Daoy (cell line): ENCODE measurements at regions not wholly inside any gene's neighbourhood (a gene's known extent, or its start where the extent isn't known, plus 50 kb on each side); places are given as distances from the start of the nearest gene placed in this dataset.

Experiments
- DNase-seq: peaks from one replicate; pipeline ENCODE4 v3.0.0-alpha.2; 2015; ENCODE audit warnings: low read depth

- no peak for DNase-seq
These were observed 168.7 kb downstream of the UBE2E3 start for GRCh38 chr2:181149056-181149455.

GRCh38 chr2:181152226-181152625 lies 171.8 kb downstream of the UBE2E3 start:
- DNase-seq, result no peak

GRCh38 chr2:181152701-181153100 lies 172.3 kb downstream of the UBE2E3 start:
- no peak for DNase-seq

GRCh38 chr2:181153886-181154285 lies 173.5 kb downstream of the UBE2E3 start:
- DNase-seq, result no peak

GRCh38 chr2:181157326-181157725 lies 176.9 kb downstream of the UBE2E3 start:
- no peak for DNase-seq

GRCh38 chr2:181158427-181158826 lies 178.0 kb downstream of the UBE2E3 start:
- no peak for DNase-seq

GRCh38 chr2:181161615-181162014 lies 181.2 kb downstream of the UBE2E3 start:
- no peak for DNase-seq

- DNase-seq, result no peak
These were observed 182.7 kb downstream of the UBE2E3 start for GRCh38 chr2:181163139-181163538.

GRCh38 chr2:181163691-181164090 lies 183.3 kb downstream of the UBE2E3 start:
- DNase-seq, result no peak

GRCh38 chr2:181164699-181165098 lies 184.3 kb downstream of the UBE2E3 start:
- no peak for DNase-seq

GRCh38 chr2:181165199-181165868 lies 184.9 kb downstream of the UBE2E3 start:
- DNase-seq, result no peak

- DNase-seq, result no peak
These were observed 189.1 kb downstream of the UBE2E3 start for GRCh38 chr2:181169503-181169902.

- DNase-seq, result no peak
These were observed 189.9 kb downstream of the UBE2E3 start for GRCh38 chr2:181170256-181170655.

GRCh38 chr2:181172676-181173075 lies 192.3 kb downstream of the UBE2E3 start:
- DNase-seq, result no peak

GRCh38 chr2:181174611-181175580 lies 194.5 kb downstream of the UBE2E3 start:
- no peak for DNase-seq

GRCh38 chr2:181176540-181176939 lies 196.1 kb downstream of the UBE2E3 start:
- DNase-seq, result no peak

- no peak for DNase-seq
These were observed 197.0 kb downstream of the UBE2E3 start for GRCh38 chr2:181177376-181177775.

- DNase-seq, result no peak
These were observed 197.7 kb downstream of the UBE2E3 start for GRCh38 chr2:181178130-181178529.

GRCh38 chr2:181178823-181179412 lies 198.5 kb downstream of the UBE2E3 start:
- DNase-seq, result no peak

GRCh38 chr2:181183878-181184542 lies 203.6 kb downstream of the UBE2E3 start:
- no peak for DNase-seq

GRCh38 chr2:181185421-181185820 lies 205.0 kb downstream of the UBE2E3 start:
- no peak for DNase-seq

GRCh38 chr2:181185948-181186347 lies 205.5 kb downstream of the UBE2E3 start:
- no peak for DNase-seq
